ENCODE measurements at regions not wholly inside any gene's neighbourhood (a gene's known extent, or its start where the extent isn't known, plus 50 kb on each side); places are given as distances from the start of the nearest gene placed in this dataset.

DNA sequence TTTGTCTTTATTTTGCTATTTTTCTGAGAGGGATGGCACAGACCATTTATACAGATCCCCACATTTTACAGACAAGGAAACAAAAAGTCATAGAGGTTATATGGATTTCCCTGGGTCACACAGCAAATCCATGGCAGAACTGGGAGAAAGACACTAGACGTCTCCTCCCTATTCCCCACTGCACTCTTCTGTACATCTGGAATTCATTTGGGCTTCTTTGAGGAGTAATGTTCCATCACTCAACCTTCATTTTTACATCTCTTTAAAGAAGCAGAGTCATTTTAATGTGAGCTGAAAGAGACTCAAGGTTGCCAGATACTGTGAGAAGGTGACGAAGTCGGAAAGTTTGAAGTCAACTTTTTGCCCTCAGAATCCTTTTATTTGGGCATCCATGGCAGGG is 207.3 kb downstream of the OTOR start:
- intact Hi-C loops (cut with micrococcal nuclease) = no loop called here

GRCh38 chr20:16955971-16956370 is 207.8 kb downstream of the OTOR start:
- no peak for TF ChIP-seq CTCF (IDR thresholded peaks at IDR 0.05)
- POLR2A ChIA-PET = no interaction called here
- DNase-seq (no peak), ATAC-seq (ENCODE audit: low read depth) (no peak)
- no peak overlapping the region for H3K4me3 Mint-ChIP-seq
- no peaks in the 10 kb centered on the region for H3K4me1 Mint-ChIP-seq
- no peak overlapping the region for H3K27ac Mint-ChIP-seq
- CTCF ChIA-PET = no interaction called here
- intact Hi-C loops (cut with micrococcal nuclease) = no loop called here
- H3K27me3 Mint-ChIP-seq = no peaks in the 10 kb centered on the region
- no peaks in the 10 kb centered on the region for H3K36me3 Mint-ChIP-seq (ENCODE audit: low read depth)
- no peaks in the 10 kb centered on the region for H3K9me3 Mint-ChIP-seq

More for the DNA sequence above, 207.3 kb downstream of the OTOR start:
- Mint-ChIP-seq H3K36me3 (ENCODE audit: low read depth) (no peaks in the 10 kb centered on the region), H3K27me3 (no peaks in the 10 kb centered on the region), H3K27ac (no peak overlapping the region), H3K9me3 (no peaks in the 10 kb centered on the region), H3K4me1 (no peaks in the 10 kb centered on the region), H3K4me3 (no peak overlapping the region)
- no peak for DNase-seq
- TF ChIP-seq CTCF (IDR thresholded peaks at IDR 0.05) = no peak
- no peak for ATAC-seq (ENCODE audit: low read depth)
- ChIA-PET POLR2A (no interaction called here), CTCF (no interaction called here)

DNA sequence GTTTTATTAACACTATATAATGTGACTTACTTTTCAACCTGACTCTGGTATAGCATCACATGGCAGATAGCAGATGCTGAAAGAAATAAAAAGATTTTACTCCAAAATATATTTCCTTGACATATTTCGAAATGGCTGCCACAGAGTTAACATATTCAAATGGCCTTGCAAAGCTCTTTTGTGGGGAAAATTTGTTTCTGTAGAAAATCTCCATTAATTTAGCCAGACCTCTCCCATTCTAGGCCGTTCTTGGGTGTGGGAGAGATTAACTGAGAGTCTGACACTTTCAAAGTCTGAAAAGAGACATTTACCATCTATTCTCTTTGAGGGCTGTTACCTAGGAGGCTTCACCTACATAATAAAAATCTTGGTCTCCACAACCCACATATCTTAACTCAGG is 217.2 kb downstream of the OTOR start:
- no peaks in the 10 kb centered on the region for H3K9me3 Mint-ChIP-seq

DNA sequence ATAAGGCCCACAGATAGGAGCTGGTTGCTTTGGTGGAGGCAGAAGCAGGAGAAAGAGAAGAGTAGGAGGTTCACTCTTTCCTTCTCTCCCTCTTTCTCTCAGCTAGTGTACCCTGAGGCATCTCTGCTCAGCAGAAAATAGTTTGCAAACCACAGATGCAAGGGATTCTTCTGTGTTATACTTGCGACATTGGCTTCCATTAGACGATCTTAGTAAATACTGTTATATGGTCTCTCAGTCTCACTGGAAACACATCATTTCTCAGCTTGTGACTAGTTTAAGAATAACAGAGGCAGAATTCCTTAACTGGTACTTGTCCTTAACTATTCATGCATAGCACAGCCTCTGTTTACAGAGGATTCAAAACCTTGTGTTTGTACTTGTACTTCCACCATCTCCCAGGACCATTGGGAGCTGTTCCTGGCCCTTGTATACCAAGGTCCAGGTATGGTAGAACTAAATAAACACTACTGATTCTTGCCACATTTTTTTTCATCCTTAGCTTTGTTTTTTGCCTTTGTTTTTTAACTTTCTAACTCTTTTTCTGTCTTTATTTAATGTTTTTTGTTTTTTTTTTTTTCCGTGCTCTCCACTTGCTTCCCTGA is 218.2 kb downstream of the OTOR start:
- Mint-ChIP-seq H3K4me3 (no peak overlapping the region), H3K4me1 (no peaks in the 10 kb centered on the region), H3K27ac (no peak overlapping the region), H3K9me3 (no peaks in the 10 kb centered on the region), H3K36me3 (ENCODE audit: low read depth) (no peaks in the 10 kb centered on the region), H3K27me3 (no peaks in the 10 kb centered on the region)
- ChIA-PET POLR2A (no interaction called here), CTCF (no interaction called here)
- intact Hi-C loops (cut with micrococcal nuclease) = no loop called here
- ATAC-seq (ENCODE audit: low read depth) (no peak), DNase-seq (no peak)
- no peak for TF ChIP-seq CTCF (IDR thresholded peaks at IDR 0.05)

More for the DNA sequence above, 217.2 kb downstream of the OTOR start:
- no peak for ATAC-seq (ENCODE audit: low read depth)
- no peak for TF ChIP-seq CTCF (IDR thresholded peaks at IDR 0.05)
- DNase-seq = no peak
- ChIA-PET POLR2A (no interaction called here), CTCF (no interaction called here)
- no peaks in the 10 kb centered on the region for H3K36me3 Mint-ChIP-seq (ENCODE audit: low read depth)
- intact Hi-C loops (cut with micrococcal nuclease) = no loop called here
- H3K4me3 Mint-ChIP-seq = no peak overlapping the region
- no peaks in the 10 kb centered on the region for H3K27me3 Mint-ChIP-seq
- H3K4me1 Mint-ChIP-seq = no peaks in the 10 kb centered on the region
- H3K27ac Mint-ChIP-seq = no peak overlapping the region

GRCh38 chr20:16968099-16968498 is 219.9 kb downstream of the OTOR start:
- no peaks in the 10 kb centered on the region for H3K9me3 Mint-ChIP-seq
- H3K27ac Mint-ChIP-seq = no peak overlapping the region
- intact Hi-C loops (cut with micrococcal nuclease) = no loop called here
- H3K27me3 Mint-ChIP-seq = no peaks in the 10 kb centered on the region
- ChIA-PET CTCF (no interaction called here), POLR2A (no interaction called here)
- H3K4me1 Mint-ChIP-seq = no peaks in the 10 kb centered on the region
- DNase-seq (no peak), ATAC-seq (ENCODE audit: low read depth) (no peak)
- H3K36me3 Mint-ChIP-seq (ENCODE audit: low read depth) = no peaks in the 10 kb centered on the region
- TF ChIP-seq CTCF (IDR thresholded peaks at IDR 0.05) = no peak
- H3K4me3 Mint-ChIP-seq = no peak overlapping the region

All from activated B cell treated with CpG ODN at 0.5 μM for 24 hours (primary cell).